Testis (tissue), 2 donors: ENCODE measurements at regions not wholly inside any gene's neighbourhood (a gene's known extent, or its start where the extent isn't known, plus 50 kb on each side); places are given as distances from the start of the nearest gene placed in this dataset.

ENCODE experiments used
- DNase-seq: peaks from one replicate; pipeline ENCODE4 v3.0.0-alpha.2; 2019
- H3K27ac ChIP-seq, 2 donors: fragments of 200-600 bp; sonication (generic); one replicate each; pipeline ENCODE4 v1.5.1; 2019
- H3K27me3 ChIP-seq: fragments of 200-600 bp; sonication (generic); one replicate; pipeline ENCODE4 v1.5.1; 2019
- H3K36me3 ChIP-seq: fragments of 200-600 bp; sonication (generic); one replicate; pipeline ENCODE4 v1.5.1; 2017; ENCODE audit warnings: low read depth; ENCODE audit errors: missing control alignments
- H3K4me1 ChIP-seq: fragments of 200-600 bp; sonication (generic); one replicate; pipeline ENCODE4 v1.5.1; 2019
- H3K4me3 ChIP-seq, 2 donors: fragments of 200-600 bp; sonication (generic); one replicate each; pipeline ENCODE4 v1.5.1; 2017 to 2019
- H3K9me3 ChIP-seq: fragments of 200-600 bp; sonication (generic); one replicate; pipeline ENCODE4 v1.5.1; 2017
- POLR2A ChIP-seq: fragments of 450-650 bp; IDR thresholded peaks from one replicate; pipeline ENCODE4 v1.6.1; 2017; ENCODE audit warnings: antibody characterized with exemption, mild to moderate bottlenecking, moderate library complexity
- WGBS, 2 donors: methylation state at CpG; one replicate each; pipeline ENCODE4 v1.1.5; 2018; 5-methylcytosine and 5-hydroxymethylcytosine counted together
- intact Hi-C: fragments of 100-400 bp; cut with DNase I; formaldehyde crosslinking; loops from one replicate; pipeline ENCODE4 v1.15.1; 2023; ENCODE audit warnings: low total_unique reads
- TF ChIP-seq, protein P1 (sequence below), 3 experiments: fragments of 450-650 bp in 2 of 3; fragments of 200-600 bp in 1 of 3; sonication (generic) in 1 of 3; IDR thresholded peaks; one replicate each; pipeline ENCODE4 v1.5.1; 2016 to 2019; ENCODE audit warnings: antibody characterized with exemption in 3 of 3, mild to moderate bottlenecking in 2 of 3, moderate library complexity in 1 of 3

DNA sequence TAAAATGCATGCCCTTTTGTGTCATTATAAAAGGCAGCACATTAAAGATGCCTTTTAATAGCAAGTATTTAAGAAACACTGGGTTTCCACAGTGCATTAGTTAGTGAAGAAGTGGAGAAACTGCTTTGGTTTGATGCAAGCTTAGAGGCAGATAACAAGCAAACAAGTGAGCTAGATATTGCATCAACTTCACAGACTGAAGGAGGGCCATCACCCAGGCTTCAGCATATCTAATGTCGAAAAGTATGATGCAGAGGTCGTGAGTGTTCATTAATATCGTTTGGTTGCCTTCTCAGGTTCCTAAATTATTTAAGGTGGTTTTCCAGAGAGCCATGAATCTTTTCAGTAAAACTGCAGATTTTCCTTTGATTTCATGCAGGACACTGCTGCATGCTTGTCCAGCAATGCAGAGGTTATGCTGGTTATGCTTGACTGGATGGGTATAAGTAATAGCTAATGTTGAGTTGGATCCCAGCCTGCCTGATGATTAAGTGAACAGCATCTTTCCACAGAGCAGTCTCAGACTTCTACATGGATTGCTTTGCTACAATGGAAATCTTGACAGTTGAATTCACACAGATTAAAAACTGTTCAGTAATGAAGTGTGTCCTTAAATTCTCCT, 69.7 kb upstream of the IPO9 start:
- DNase-seq, result no peak
- intact Hi-C loops, result no loop called here
- no peak overlapping the region for H3K27ac ChIP-seq
- no peaks in the 10 kb centered on the region for H3K36me3 ChIP-seq
- no peak overlapping the region for H3K4me3 ChIP-seq
- H3K27me3 ChIP-seq, result no peaks in the 10 kb centered on the region
- H3K9me3 ChIP-seq, result no peaks in the 10 kb centered on the region
- TF ChIP-seq, protein P1, sequence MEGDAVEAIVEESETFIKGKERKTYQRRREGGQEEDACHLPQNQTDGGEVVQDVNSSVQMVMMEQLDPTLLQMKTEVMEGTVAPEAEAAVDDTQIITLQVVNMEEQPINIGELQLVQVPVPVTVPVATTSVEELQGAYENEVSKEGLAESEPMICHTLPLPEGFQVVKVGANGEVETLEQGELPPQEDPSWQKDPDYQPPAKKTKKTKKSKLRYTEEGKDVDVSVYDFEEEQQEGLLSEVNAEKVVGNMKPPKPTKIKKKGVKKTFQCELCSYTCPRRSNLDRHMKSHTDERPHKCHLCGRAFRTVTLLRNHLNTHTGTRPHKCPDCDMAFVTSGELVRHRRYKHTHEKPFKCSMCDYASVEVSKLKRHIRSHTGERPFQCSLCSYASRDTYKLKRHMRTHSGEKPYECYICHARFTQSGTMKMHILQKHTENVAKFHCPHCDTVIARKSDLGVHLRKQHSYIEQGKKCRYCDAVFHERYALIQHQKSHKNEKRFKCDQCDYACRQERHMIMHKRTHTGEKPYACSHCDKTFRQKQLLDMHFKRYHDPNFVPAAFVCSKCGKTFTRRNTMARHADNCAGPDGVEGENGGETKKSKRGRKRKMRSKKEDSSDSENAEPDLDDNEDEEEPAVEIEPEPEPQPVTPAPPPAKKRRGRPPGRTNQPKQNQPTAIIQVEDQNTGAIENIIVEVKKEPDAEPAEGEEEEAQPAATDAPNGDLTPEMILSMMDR (IDR thresholded peaks at IDR 0.05), result no peak
- no peak for TF ChIP-seq POLR2A
- H3K4me1 ChIP-seq, result no peaks in the 10 kb centered on the region
- WGBS, 2 donors, result 75 to 83% methylated on average over 3 of the region's 3 CpGs

DNA sequence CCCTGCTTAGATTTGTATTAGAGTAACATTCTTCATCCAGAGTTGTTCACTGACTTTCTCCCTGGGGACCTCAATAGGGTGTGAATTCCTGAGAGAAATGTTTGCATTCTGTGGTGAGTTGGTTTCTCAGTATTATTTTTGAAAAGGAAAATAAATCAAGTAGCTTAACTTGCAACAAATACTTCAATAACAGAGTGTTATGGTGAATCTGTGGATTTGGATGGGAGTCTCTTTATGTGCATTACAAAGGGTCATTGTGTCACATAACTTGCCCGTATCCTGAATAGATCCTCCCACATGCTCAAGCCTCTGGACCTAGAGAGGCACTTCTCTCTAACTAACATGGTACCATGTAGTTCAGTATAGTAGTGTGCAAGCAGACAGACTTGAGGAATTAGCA, 68.4 kb upstream of the IPO9 start:
- no peak for DNase-seq
- no peaks in the 10 kb centered on the region for H3K4me1 ChIP-seq
- no peak overlapping the region for H3K4me3 ChIP-seq
- intact Hi-C loops, result no loop called here
- 67 to 79% methylated on average over 1 of the region's 1 CpG for WGBS, 2 donors
- no peaks in the 10 kb centered on the region for H3K9me3 ChIP-seq
- no peak for TF ChIP-seq POLR2A
- TF ChIP-seq, protein P1 (IDR thresholded peaks at IDR 0.05), result no peak
- no peaks in the 10 kb centered on the region for H3K36me3 ChIP-seq
- no peak overlapping the region for H3K27ac ChIP-seq
- H3K27me3 ChIP-seq, result no peaks in the 10 kb centered on the region

DNA sequence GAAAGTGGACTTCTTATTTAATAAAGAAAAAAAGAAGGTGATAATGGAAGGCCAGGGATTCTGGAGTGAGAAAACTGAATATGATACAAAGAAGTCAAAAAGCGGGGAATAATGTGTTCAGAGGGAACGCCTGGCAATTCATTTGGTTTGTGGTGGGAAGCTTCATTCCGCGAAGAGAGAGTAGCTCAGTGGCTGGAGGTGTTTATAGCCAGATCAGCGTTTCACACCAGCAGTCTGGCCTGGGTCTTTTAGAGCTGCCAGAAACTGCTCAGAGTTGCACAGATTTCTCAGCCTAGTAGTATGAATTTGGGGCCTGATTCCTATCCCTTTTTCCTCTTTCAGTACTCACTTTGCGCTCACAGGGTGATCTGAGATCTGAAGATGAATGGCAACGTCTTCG, 67.8 kb upstream of the IPO9 start:
- intact Hi-C loops, result no loop called here
- peaks cover 2% of the 10 kb centered on the region for H3K4me1 ChIP-seq
- WGBS, 2 donors, result 77 to 80% methylated on average over 8 of the region's 8 CpGs

DNA sequence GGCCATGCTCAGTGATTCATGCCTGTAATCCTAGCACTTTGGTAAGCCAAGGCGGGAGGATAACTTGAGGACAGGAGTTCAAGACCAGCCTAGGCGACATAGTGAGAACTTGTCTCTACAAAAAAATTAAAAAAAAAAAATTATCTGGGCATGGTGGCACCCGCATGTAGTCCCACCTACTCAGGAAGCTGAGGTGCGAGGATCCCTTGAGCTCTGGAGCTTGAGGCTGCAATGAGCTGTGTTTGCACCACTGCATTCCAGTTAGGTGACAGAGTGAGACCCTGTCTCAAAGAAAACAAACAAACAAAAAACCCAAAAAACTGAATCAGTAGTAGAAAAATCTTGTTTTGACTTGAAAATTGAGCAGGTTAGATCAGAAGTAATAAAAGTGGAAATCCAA, 67.1 kb upstream of the IPO9 start:
- intact Hi-C loops, result no loop called here
- Histone ChIP-seq H3K9me3 (no peaks in the 10 kb centered on the region), H3K4me3 (no peak overlapping the region), H3K27me3 (no peaks in the 10 kb centered on the region), H3K36me3 (no peaks in the 10 kb centered on the region), H3K4me1 (peaks cover 5% of the 10 kb centered on the region), H3K27ac (peak overlapping the region in 1 of 2 donors; percentile 8)
- WGBS, 2 donors, result 94 to 99% methylated on average over 4 of the region's 4 CpGs
- DNase-seq, result no peak
- no peak for TF ChIP-seq POLR2A
- TF ChIP-seq, protein P1 (IDR thresholded peaks at IDR 0.05), result no peak

More for the DNA sequence above, 67.8 kb upstream of the IPO9 start:
- Histone ChIP-seq H3K36me3 (no peaks in the 10 kb centered on the region), H3K9me3 (no peaks in the 10 kb centered on the region), H3K27ac (no peak overlapping the region), H3K4me3 (no peak overlapping the region), H3K27me3 (no peaks in the 10 kb centered on the region)
- TF ChIP-seq, protein P1 (IDR thresholded peaks at IDR 0.05), result no peak
- no peak for TF ChIP-seq POLR2A
- no peak for DNase-seq

DNA sequence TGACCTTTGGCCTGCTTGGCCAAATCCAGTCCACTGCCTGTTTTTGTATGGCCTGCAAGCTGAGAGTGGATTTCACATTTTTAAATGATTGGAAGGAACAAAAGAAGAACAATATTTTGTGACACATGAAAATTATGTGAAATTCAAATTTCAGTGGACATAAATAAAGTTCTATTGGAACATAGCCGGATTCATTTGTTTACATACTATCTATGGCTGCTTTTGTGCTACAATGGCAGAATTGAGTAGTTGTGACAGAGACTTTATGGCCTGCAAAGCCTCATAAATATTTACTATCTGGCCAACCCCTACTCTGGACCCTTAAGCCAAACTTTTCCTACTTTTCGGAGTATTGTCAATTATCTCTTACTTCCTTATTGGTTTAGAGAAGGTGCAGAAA, 66.6 kb upstream of the IPO9 start:
- intact Hi-C loops, result no loop called here
- Histone ChIP-seq H3K4me3 (no peak overlapping the region), H3K4me1 (peaks cover 5% of the 10 kb centered on the region), H3K9me3 (no peaks in the 10 kb centered on the region), H3K27ac (peak overlapping the region in 1 of 2 donors; percentile 8), H3K36me3 (no peaks in the 10 kb centered on the region), H3K27me3 (no peaks in the 10 kb centered on the region)
- 94 to 95% methylated on average over 2 of the region's 2 CpGs for WGBS, 2 donors
- DNase-seq, result no peak
- TF ChIP-seq, protein P1 (IDR thresholded peaks at IDR 0.05), result no peak
- no peak for TF ChIP-seq POLR2A
